HG02943 (cell line): ENCODE measurements at regions not wholly inside any gene's neighbourhood (a gene's known extent, or its start where the extent isn't known, plus 50 kb on each side); places are given as distances from the start of the nearest gene placed in this dataset.

Experiments
- ATAC-seq: cut with Tn5 transposase; IDR thresholded peaks from one replicate; pipeline ENCODE4 v1.9.1; 2021; ENCODE audit warnings: mild to moderate bottlenecking, low read depth, moderate library complexity; ENCODE audit not compliant: unreplicated experiment

GRCh38 chr5:133698646-133699526 lies 86.5 kb upstream of the FSTL4 start:
- ATAC-seq = no peak

- no peak for ATAC-seq
Measured at GRCh38 chr5:133698259-133698554, 85.9 kb upstream of the FSTL4 start.

DNA sequence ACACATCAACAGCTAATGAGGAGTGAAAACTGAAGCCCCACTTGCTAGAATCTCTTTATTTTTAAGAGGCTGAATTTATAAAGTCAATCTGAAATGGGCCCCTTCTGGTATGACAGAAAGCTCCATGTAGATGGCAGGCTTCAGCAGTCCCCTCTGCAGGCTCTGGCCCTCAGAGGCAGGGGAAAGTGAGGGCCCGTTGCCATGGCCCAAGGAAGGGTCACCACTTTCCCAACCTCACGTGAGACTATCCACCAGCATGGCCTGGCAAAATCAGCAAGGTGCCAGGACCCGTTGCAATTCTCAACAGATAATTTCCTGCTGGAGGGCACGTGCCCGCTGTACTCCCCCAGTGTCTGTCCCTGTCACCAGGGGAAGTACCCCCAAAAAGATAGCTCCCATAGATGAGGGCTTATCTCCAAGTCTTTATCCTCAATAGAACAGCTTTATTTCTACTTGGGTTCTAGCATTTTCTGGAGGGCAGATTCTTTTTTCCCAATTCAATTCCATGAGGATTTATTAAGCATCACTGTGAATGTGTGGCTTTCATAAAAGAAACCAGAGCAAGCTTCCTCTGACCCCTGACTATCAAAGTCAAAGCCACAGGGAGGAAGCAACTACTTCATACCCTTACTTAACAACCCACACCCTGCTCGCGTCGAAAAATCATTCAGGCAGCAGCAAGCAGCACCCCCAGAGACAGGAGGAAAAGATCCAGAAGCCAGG lies 85.4 kb upstream of the FSTL4 start:
- ATAC-seq = no peak

- no peak for ATAC-seq
Measured at GRCh38 chr5:133696782-133697507, 84.6 kb upstream of the FSTL4 start.

DNA sequence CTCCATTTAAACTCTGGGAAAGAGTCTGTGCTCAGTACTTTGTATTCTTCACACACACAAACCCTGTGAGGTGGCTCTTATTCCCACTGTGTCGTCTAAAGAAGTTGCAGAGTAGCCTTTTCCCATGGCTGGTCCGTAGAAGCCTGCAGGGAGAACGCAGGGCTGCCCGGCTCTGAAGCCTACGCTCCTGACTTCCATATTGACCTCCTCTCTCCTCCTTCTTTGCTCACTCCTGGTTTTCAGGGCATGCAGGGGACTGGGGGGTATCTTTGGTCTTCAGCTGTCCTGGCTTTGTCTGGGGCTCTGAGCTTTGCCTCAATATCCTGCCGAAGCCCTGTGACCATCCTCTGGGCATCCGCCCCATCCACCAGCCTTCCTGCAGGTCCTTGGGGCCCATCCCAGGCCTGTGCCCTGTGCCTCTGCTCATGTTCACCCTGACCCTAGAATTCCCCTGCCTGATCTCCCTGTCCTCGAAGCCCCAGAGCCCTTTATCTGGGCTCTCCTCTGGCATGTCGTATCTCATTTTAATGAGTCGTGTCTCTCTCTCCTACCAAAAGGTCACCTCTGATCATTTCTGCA lies 83.8 kb upstream of the FSTL4 start:
- no peak for ATAC-seq

DNA sequence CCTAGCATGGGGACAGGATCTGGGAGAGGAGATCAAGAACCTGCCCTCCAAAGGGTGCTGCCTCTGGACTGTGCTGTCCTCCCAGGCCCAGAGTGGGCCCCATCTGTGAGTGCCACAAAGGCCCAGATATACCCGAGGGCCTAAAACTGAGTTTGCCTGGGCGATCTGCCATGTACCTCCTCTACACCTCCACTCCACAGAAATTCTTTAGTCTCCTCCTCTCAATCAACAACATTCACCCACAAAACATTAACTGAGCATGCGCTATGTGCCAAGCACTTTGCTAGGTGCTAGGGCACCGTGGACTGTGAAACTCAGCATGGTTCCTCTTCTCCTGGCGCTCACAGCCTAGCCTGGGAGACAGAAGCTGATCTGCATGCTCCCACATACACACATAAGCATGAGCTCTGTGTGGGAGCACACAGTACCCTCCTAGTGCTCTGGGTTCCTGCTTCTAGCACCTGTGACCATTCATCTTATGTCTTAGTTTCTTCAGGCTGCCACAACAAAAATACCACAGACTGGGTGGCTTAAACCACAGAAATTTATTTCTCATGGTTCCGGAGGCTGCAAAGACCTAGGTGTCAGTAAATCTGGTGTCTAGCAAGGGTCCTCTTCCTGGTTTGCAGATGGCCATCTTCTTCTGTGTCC lies 82.0 kb upstream of the FSTL4 start:
- no peak for ATAC-seq

DNA sequence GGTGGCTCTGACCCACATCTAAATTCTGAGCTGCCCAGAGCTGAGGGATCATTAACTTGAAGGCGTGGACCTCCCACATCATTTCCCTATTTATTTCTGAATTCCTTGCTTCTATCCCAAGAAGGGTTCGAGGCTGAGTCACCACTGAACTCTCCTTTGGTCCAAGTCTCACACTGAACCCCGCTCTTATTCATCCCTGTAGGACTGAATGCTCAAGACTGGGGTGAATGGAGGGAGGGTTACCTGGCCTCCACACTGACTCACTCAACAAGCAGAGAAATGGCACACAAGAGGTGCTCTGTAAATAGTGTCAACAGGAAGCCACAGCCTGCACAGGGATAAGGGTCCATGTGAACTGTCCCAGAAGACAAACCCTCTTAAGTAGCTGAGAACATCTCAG lies 79.1 kb upstream of the FSTL4 start:
- no peak for ATAC-seq

GRCh38 chr5:133690746-133691145 lies 78.4 kb upstream of the FSTL4 start:
- no peak for ATAC-seq

GRCh38 chr5:133688391-133688790 lies 76.0 kb upstream of the FSTL4 start:
- no peak for ATAC-seq

GRCh38 chr5:133687212-133688061 lies 75.1 kb upstream of the FSTL4 start:
- ATAC-seq = no peak

DNA sequence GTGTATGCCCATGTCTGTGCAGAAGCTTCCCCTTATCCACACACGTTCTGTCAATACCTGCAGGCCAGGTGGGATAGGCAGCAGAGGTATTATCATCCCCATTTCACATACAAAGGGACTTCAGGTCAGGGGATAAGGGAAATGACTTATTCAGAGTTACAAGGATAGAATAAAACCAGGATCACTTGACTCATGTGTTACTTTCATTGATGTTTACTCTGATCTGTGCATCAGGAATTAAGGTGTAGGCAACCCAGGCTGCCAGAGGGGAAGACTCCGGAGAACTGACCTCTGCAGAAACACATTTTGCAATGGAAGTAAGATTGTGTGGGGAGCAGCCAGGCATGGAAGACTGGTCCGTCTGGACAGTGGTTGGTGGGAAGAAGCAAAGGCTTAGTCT lies 74.2 kb upstream of the FSTL4 start:
- no peak for ATAC-seq

DNA sequence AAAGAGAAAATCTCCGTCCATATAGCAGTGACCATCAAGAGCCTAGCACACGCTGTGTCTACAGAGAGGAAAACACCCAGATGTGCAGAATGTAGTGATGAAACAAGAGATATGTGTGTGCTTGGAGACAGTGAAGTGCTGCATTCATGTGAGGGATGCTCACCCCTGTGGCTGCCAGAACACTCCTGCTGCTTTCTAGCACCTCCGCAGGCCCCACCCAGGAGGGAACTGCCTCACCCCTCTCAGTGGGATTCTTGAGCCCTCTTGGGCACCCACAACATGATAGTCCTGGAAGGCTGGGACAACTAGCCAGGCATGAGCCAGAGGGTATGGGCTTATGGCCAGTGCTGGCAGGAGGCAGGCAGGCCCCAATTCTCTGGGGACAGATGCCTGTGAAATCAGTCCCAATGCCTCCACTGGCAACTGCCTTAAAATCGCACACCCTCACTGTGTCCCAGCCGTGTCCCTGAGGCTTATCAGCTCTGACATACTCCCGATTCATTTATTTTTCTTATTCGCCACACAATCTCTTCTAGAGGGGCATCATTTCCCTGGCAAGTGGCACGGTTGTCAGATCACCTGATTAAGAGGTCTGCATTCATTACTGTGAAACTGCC lies 73.2 kb upstream of the FSTL4 start:
- no peak for ATAC-seq

DNA sequence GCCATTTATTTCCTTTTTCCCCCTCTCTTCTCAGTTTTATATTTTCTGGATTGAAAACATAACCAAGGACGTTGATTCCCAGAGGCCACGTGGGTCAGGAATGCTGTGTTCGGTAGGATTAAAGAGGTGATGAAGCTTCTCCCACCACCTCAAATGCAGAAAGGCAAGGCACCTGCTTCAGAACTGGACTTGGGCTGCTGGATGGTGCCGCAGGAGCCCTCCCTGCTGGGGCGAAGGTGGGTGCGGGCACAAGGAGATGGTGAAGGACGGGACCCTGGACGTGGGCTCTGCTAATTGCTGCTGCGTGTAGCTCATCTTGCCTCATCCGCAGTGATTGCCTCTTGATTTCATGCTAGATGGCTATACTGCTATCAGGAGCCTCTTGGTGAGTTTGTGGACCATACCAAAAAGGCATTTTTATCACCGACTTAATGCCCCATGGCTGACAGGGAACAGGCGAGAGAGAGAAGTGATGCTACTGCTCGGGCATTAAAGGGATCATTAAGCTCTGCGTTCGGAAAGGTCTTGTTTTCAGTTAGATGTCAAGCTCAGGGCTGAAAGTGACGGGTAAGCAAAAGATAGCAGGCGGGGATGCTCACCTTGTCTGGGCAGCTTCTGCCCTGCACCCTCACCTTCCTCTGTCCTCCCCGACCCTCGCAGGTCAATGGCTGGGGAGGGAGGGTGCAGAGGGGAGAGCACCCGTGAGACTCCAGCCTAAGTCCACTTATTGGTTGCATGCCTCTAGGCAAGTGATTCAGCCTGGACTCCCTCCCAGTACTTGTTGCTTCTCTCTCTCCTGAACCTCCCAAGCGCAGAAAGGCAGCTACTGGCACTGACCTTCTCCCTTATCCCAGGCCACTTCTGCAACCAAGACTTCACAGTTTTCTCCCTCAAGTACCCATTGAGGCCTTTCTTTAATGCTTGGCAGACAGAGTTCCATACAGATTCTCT lies 71.6 kb upstream of the FSTL4 start:
- ATAC-seq = no peak

- no peak for ATAC-seq
Measured at GRCh38 chr5:133682451-133682850, 70.1 kb upstream of the FSTL4 start.

GRCh38 chr5:133681896-133682295 lies 69.6 kb upstream of the FSTL4 start:
- ATAC-seq = no peak

DNA sequence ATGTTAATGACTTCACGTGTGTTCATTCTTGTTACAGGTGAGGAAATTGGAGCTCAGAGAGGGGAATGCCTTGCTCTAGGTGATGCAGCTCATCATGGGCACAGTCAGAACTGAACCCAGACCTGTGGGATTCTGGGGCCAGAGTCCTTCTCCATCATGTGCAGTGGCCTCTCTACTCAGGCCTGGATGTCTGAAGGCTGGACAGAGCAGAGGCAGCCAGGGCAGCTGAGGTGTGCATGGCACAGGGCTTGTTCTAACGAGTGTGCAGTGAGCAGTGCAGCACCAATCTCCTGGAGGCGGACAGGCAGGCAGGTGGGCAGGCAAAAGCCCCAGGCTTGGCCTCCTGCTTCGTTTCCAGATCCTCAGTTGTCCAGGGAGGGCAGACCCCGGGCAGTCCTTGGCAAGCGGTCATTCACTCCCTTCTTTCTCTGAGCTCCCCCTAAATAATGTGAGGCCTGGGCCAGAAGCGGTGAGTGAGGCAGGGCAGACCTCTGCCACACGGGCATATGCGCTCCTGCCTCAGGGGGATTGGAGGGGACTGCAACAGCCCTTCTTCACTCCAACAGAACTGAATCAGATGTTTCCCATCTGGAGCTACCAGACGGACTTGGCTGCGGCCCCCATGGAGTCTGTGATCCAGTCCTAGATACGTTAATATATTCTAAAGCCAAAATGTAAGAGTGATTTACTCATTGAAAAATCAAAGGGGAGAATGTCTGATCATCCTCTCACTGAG lies 68.7 kb upstream of the FSTL4 start:
- ATAC-seq = no peak

- no peak for ATAC-seq
Measured at GRCh38 chr5:133679534-133679933, 67.2 kb upstream of the FSTL4 start.
